ENCODE measurements at regions not wholly inside any gene's neighbourhood (a gene's known extent, or its start where the extent isn't known, plus 50 kb on each side); places are given as distances from the start of the nearest gene placed in this dataset.

DNA sequence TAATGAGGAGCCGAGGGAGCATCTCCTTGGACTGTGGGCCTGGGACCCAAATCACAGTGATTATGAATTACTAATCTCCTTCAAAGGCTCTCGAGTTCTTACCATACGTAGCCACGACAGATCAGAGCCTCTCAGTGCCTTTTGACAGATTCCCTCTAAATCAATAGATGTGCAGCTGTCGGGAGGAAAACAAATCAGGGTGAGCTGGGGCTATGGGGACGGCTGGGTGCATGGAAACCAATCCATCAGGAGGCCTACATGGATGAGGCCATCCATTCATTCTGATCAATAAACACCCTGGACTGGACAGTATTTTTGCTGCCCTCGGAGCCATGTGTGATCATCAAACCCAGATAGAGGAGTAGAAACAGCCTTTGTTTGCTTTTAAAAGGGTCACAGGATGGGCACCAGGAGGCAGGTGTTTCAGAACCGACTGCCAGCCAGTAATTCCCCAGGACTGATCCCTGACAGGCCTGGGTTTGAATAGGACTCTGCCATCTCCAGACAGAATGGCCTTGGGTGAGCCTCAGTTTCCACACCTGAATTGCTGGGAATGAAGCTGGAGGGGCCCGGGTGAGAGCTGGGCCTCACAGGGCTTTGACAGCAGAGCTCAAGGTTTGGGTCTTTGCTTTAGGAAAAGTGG lies 532.8 kb downstream of the MATN1 start:
- Histone ChIP-seq H3K27ac (ENCODE audit: low read depth, low read length) (no peak overlapping the region), H3K9ac (ENCODE audit: low read depth in 1 of 2, low read length in 2 of 2) (no peak overlapping the region), H3K9me3 (ENCODE audit: control insufficient read depth in 1 of 2, low read length in 2 of 2) (no peaks in the 10 kb centered on the region), H3K36me3 (ENCODE audit: control insufficient read depth in 1 of 2, insufficient read depth in 2 of 2, low read length in 2 of 2) (no peaks in the 10 kb centered on the region), H3K27me3 (ENCODE audit: control insufficient read depth in 1 of 2, insufficient read depth in 2 of 2, low read length in 2 of 2) (no peaks in the 10 kb centered on the region), H3K4me3 (ENCODE audit: low read depth in 1 of 2, low read length in 2 of 2) (no peak overlapping the region), H3K4me1 (ENCODE audit: control insufficient read depth in 1 of 2, insufficient read depth in 2 of 2, low read length in 2 of 2) (peaks cover 0 to 5% of the 10 kb centered on the region in 2 donors)

GRCh38 chr1:30189818-30190500 lies 533.4 kb downstream of the MATN1 start:
- no peak overlapping the region for H3K4me3 ChIP-seq (ENCODE audit: low read depth in 1 of 2, low read length in 2 of 2)
- H3K27ac ChIP-seq (ENCODE audit: low read depth, low read length) = no peak overlapping the region
- peaks cover 0 to under 1% of the 10 kb centered on the region in 2 donors for H3K27me3 ChIP-seq (ENCODE audit: control insufficient read depth in 1 of 2, insufficient read depth in 2 of 2, low read length in 2 of 2)

DNA sequence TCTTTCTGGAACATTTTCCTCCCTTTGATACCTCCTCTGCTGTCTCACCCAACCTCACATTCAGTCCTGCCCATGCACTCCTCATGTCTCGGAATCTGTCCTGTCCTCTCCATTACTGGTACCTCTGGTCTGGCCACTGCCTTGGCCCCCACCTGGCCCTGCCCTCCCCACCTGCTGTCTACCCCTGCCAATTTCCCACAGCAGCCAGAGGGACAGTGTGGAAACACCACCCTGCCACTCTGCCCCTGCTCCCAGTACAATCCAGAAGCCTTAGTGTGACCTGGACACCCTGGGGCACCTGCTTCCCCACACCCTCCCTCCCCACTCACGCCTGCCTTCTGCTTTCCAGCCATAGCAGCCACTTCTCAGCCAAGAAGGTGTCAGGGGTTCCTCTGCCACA lies 534.4 kb downstream of the MATN1 start:
- no peak overlapping the region for H3K9ac ChIP-seq (ENCODE audit: low read depth in 1 of 2, low read length in 2 of 2)
- H3K27ac ChIP-seq (ENCODE audit: low read depth, low read length) = no peak overlapping the region
- peaks cover 0 to 5% of the 10 kb centered on the region in 2 donors for H3K4me1 ChIP-seq (ENCODE audit: control insufficient read depth in 1 of 2, insufficient read depth in 2 of 2, low read length in 2 of 2)
- no peaks in the 10 kb centered on the region for H3K9me3 ChIP-seq (ENCODE audit: control insufficient read depth in 1 of 2, low read length in 2 of 2)
- H3K36me3 ChIP-seq (ENCODE audit: control insufficient read depth in 1 of 2, insufficient read depth in 2 of 2, low read length in 2 of 2) = no peaks in the 10 kb centered on the region
- H3K4me3 ChIP-seq (ENCODE audit: low read depth in 1 of 2, low read length in 2 of 2) = no peak overlapping the region
- H3K27me3 ChIP-seq (ENCODE audit: control insufficient read depth in 1 of 2, insufficient read depth in 2 of 2, low read length in 2 of 2) = peaks cover 0 to 4% of the 10 kb centered on the region in 2 donors

More at GRCh38 chr1:30189818-30190500, 533.4 kb downstream of the MATN1 start:
- H3K9me3 ChIP-seq (ENCODE audit: control insufficient read depth in 1 of 2, low read length in 2 of 2) = no peaks in the 10 kb centered on the region
- no peaks in the 10 kb centered on the region for H3K36me3 ChIP-seq (ENCODE audit: control insufficient read depth in 1 of 2, insufficient read depth in 2 of 2, low read length in 2 of 2)
- peaks cover 0 to 5% of the 10 kb centered on the region in 2 donors for H3K4me1 ChIP-seq (ENCODE audit: control insufficient read depth in 1 of 2, insufficient read depth in 2 of 2, low read length in 2 of 2)
- no peak overlapping the region for H3K9ac ChIP-seq (ENCODE audit: low read depth in 1 of 2, low read length in 2 of 2)

- Histone ChIP-seq H3K9ac (ENCODE audit: low read depth in 1 of 2, low read length in 2 of 2) (no peak overlapping the region), H3K27ac (ENCODE audit: low read depth, low read length) (no peak overlapping the region), H3K4me1 (ENCODE audit: control insufficient read depth in 1 of 2, insufficient read depth in 2 of 2, low read length in 2 of 2) (peaks cover 0 to 5% of the 10 kb centered on the region in 2 donors)
Measured at GRCh38 chr1:30188329-30188728, 535.1 kb downstream of the MATN1 start.

GRCh38 chr1:30187413-30188023 lies 535.9 kb downstream of the MATN1 start:
- Histone ChIP-seq H3K9me3 (ENCODE audit: control insufficient read depth in 1 of 2, low read length in 2 of 2) (no peaks in the 10 kb centered on the region), H3K27ac (ENCODE audit: low read depth, low read length) (no peak overlapping the region), H3K4me1 (ENCODE audit: control insufficient read depth in 1 of 2, insufficient read depth in 2 of 2, low read length in 2 of 2) (peaks cover 0 to 5% of the 10 kb centered on the region in 2 donors), H3K27me3 (ENCODE audit: control insufficient read depth in 1 of 2, insufficient read depth in 2 of 2, low read length in 2 of 2) (peaks cover 0 to 4% of the 10 kb centered on the region in 2 donors), H3K9ac (ENCODE audit: low read depth in 1 of 2, low read length in 2 of 2) (no peak overlapping the region), H3K4me3 (ENCODE audit: low read depth in 1 of 2, low read length in 2 of 2) (no peak overlapping the region), H3K36me3 (ENCODE audit: control insufficient read depth in 1 of 2, insufficient read depth in 2 of 2, low read length in 2 of 2) (no peaks in the 10 kb centered on the region)

More at GRCh38 chr1:30188329-30188728, 535.1 kb downstream of the MATN1 start:
- no peaks in the 10 kb centered on the region for H3K9me3 ChIP-seq (ENCODE audit: control insufficient read depth in 1 of 2, low read length in 2 of 2)
- no peaks in the 10 kb centered on the region for H3K36me3 ChIP-seq (ENCODE audit: control insufficient read depth in 1 of 2, insufficient read depth in 2 of 2, low read length in 2 of 2)
- H3K27me3 ChIP-seq (ENCODE audit: control insufficient read depth in 1 of 2, insufficient read depth in 2 of 2, low read length in 2 of 2) = peaks cover 0 to 4% of the 10 kb centered on the region in 2 donors
- no peak overlapping the region for H3K4me3 ChIP-seq (ENCODE audit: low read depth in 1 of 2, low read length in 2 of 2)

GRCh38 chr1:30186586-30186985 lies 536.8 kb downstream of the MATN1 start:
- H3K27me3 ChIP-seq (ENCODE audit: control insufficient read depth in 1 of 2, insufficient read depth in 2 of 2, low read length in 2 of 2) = peaks cover 0 to 4% of the 10 kb centered on the region in 2 donors
- H3K4me1 ChIP-seq (ENCODE audit: control insufficient read depth in 1 of 2, insufficient read depth in 2 of 2, low read length in 2 of 2) = peaks cover 0 to 5% of the 10 kb centered on the region in 2 donors
- H3K9ac ChIP-seq (ENCODE audit: low read depth in 1 of 2, low read length in 2 of 2) = no peak overlapping the region
- no peaks in the 10 kb centered on the region for H3K36me3 ChIP-seq (ENCODE audit: control insufficient read depth in 1 of 2, insufficient read depth in 2 of 2, low read length in 2 of 2)
- no peak overlapping the region for H3K27ac ChIP-seq (ENCODE audit: low read depth, low read length)
- no peaks in the 10 kb centered on the region for H3K9me3 ChIP-seq (ENCODE audit: control insufficient read depth in 1 of 2, low read length in 2 of 2)
- no peak overlapping the region for H3K4me3 ChIP-seq (ENCODE audit: low read depth in 1 of 2, low read length in 2 of 2)

DNA sequence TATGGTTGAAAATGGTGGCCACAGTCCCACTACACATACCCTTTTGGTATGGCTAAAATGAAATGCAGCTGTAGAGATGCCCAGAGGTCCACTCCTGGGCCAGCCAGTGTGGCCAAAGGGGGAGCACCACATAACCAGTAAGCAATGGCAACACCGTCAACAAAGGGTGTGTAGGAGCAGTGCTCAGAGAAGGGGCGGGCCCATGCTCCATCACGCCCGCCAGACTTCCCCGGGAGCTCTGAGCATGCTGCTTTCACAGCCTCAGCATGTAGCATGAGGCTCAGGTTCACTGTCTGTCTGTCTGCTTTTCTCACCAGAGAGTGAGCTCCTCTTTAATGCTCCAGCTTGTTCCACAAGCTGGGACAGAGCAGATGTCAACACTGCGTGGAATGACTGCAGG lies 537.6 kb downstream of the MATN1 start:
- peaks cover 0 to 3% of the 10 kb centered on the region in 2 donors for H3K4me1 ChIP-seq (ENCODE audit: control insufficient read depth in 1 of 2, insufficient read depth in 2 of 2, low read length in 2 of 2)
- peaks cover 0 to 4% of the 10 kb centered on the region in 2 donors for H3K27me3 ChIP-seq (ENCODE audit: control insufficient read depth in 1 of 2, insufficient read depth in 2 of 2, low read length in 2 of 2)
- no peak overlapping the region for H3K4me3 ChIP-seq (ENCODE audit: low read depth in 1 of 2, low read length in 2 of 2)
- H3K9ac ChIP-seq (ENCODE audit: low read depth in 1 of 2, low read length in 2 of 2) = no peak overlapping the region
- no peaks in the 10 kb centered on the region for H3K9me3 ChIP-seq (ENCODE audit: control insufficient read depth in 1 of 2, low read length in 2 of 2)
- H3K27ac ChIP-seq (ENCODE audit: low read depth, low read length) = no peak overlapping the region
- no peaks in the 10 kb centered on the region for H3K36me3 ChIP-seq (ENCODE audit: control insufficient read depth in 1 of 2, insufficient read depth in 2 of 2, low read length in 2 of 2)

DNA sequence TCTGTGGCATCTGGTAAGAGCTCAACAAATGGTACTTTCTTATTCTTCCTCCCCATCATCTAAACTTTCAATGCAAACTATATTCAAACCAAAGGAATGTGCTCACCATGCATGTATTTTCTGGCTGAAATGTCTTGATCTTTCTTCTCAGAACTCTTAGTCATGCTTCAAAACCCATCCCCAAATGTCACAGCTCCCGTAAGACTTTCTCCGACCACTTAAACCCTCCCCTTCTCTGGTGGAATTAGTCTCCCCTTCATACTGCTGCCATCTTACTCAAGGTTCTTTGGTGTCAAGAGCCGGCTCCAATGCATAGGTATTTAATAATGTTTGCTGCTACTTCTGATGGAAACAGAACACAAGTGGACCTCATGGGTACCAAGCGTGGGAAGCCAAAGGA lies 538.1 kb downstream of the MATN1 start:
- Histone ChIP-seq H3K9ac (ENCODE audit: low read depth in 1 of 2, low read length in 2 of 2) (no peak overlapping the region), H3K9me3 (ENCODE audit: control insufficient read depth in 1 of 2, low read length in 2 of 2) (no peaks in the 10 kb centered on the region), H3K4me1 (ENCODE audit: control insufficient read depth in 1 of 2, insufficient read depth in 2 of 2, low read length in 2 of 2) (no peaks in the 10 kb centered on the region), H3K36me3 (ENCODE audit: control insufficient read depth in 1 of 2, insufficient read depth in 2 of 2, low read length in 2 of 2) (no peaks in the 10 kb centered on the region), H3K27me3 (ENCODE audit: control insufficient read depth in 1 of 2, insufficient read depth in 2 of 2, low read length in 2 of 2) (peaks cover 0 to 4% of the 10 kb centered on the region in 2 donors), H3K4me3 (ENCODE audit: low read depth in 1 of 2, low read length in 2 of 2) (no peak overlapping the region), H3K27ac (ENCODE audit: low read depth, low read length) (no peak overlapping the region)

DNA sequence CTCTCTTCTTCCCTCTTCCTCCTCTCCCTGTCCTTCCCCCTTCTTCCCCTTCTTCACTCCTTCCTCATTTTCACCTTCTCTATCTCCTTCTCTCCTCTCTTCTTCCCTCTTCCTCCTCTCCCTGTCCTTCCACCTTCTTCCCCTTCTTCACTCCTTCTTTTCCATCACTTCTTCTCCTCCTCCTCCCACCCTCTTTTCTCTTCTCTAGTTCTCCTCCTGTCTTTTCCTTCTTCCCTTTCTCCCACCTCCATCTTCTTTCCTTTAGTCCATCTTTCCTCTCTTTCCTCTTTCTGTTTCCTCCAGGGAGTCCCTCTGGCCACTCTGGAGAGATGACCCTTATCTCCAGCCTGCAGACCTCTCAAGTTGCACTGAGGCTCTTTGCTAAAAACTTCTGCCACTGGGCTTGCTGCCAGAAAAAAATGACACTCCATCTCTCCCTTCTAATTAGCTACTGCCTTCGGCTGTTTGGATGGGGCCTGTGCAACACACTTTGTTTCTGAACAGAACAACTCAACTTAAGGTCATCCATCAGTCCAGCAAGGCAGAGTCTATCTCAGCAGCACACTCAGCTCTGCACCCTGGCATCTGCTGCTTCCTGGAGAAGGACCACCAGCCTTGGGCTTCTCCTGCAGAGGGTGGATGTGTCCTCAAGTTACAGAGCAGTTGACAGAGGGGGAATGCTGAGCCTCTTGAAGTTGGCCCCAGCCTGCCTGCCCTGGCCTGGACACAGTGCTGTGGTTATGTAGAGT lies 538.8 kb downstream of the MATN1 start:
- H3K36me3 ChIP-seq (ENCODE audit: control insufficient read depth in 1 of 2, insufficient read depth in 2 of 2, low read length in 2 of 2) = no peaks in the 10 kb centered on the region
- no peak overlapping the region for H3K27ac ChIP-seq (ENCODE audit: low read depth, low read length)
- no peaks in the 10 kb centered on the region for H3K9me3 ChIP-seq (ENCODE audit: control insufficient read depth in 1 of 2, low read length in 2 of 2)

GRCh38 chr1:30183895-30184294 lies 539.5 kb downstream of the MATN1 start:
- no peaks in the 10 kb centered on the region for H3K36me3 ChIP-seq (ENCODE audit: control insufficient read depth in 1 of 2, insufficient read depth in 2 of 2, low read length in 2 of 2)
- H3K4me3 ChIP-seq (ENCODE audit: low read depth in 1 of 2, low read length in 2 of 2) = no peak overlapping the region
- no peak overlapping the region for H3K9ac ChIP-seq (ENCODE audit: low read depth in 1 of 2, low read length in 2 of 2)
- H3K4me1 ChIP-seq (ENCODE audit: control insufficient read depth in 1 of 2, insufficient read depth in 2 of 2, low read length in 2 of 2) = no peaks in the 10 kb centered on the region
- H3K27ac ChIP-seq (ENCODE audit: low read depth, low read length) = no peak overlapping the region
- H3K9me3 ChIP-seq (ENCODE audit: control insufficient read depth in 1 of 2, low read length in 2 of 2) = no peaks in the 10 kb centered on the region
- peaks cover 0 to 4% of the 10 kb centered on the region in 2 donors for H3K27me3 ChIP-seq (ENCODE audit: control insufficient read depth in 1 of 2, insufficient read depth in 2 of 2, low read length in 2 of 2)

More for the DNA sequence above, 538.8 kb downstream of the MATN1 start:
- Histone ChIP-seq H3K27me3 (ENCODE audit: control insufficient read depth in 1 of 2, insufficient read depth in 2 of 2, low read length in 2 of 2) (peaks cover 0 to 4% of the 10 kb centered on the region in 2 donors), H3K4me3 (ENCODE audit: low read depth in 1 of 2, low read length in 2 of 2) (no peak overlapping the region), H3K4me1 (ENCODE audit: control insufficient read depth in 1 of 2, insufficient read depth in 2 of 2, low read length in 2 of 2) (no peaks in the 10 kb centered on the region), H3K9ac (ENCODE audit: low read depth in 1 of 2, low read length in 2 of 2) (no peak overlapping the region)

Data from duodenal mucosa (tissue), 2 donors.